ENCODE measurements at regions not wholly inside any gene's neighbourhood (a gene's known extent, or its start where the extent isn't known, plus 50 kb on each side); places are given as distances from the start of the nearest gene placed in this dataset.

DNA sequence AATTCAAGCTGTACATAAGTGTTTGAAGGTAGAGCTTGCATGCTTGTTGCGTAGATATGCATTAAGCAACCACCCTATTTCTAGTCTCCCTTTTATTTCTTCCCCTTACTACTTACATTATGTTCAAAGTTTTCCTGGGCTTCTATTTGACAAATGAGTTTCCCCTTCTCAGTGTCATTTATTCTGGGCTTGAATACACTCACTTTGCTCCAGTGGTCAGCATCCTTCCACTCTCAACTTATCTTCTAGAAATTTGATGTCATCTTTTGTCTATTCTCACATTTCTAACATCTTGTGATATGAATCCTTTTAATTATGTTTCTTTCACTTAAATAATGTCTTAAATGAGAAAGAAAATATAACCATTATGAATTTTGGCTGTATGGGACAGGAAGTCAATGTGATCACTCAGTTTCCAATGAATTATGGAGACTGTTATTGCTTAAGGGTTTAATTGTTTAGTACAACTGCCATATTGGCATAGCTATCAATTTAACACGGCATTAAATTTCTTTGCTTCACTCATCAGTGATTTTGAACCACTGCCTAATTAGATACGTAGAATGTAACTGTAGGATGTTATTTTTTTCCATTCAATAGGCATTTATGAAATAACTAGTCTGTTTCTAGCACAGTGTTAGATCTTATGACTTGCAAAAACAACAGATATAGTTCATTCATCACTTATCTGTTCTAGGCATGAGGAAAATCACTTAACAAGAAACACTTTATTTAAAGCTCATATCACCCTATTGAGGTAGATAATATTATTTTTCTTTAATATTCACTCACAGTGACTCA is 105.5 kb upstream of the CDH12 start:
- H3K4me3 Mint-ChIP-seq, result no peak overlapping the region
- ATAC-seq, result no peak

GRCh38 chr5:22947921-22948320 is 94.8 kb upstream of the CDH12 start:
- Mint-ChIP-seq H3K4me1 (ENCODE audit: low read depth in 2 of 2) (no peaks in the 10 kb centered on the region), H3K27ac (no peak overlapping the region), H3K27me3 (no peaks in the 10 kb centered on the region), H3K4me3 (no peak overlapping the region), H3K36me3 (no peaks in the 10 kb centered on the region), H3K9me3 (peaks cover 3% of the 10 kb centered on the region)
- ATAC-seq, result no peak
- DNase-seq (ENCODE audit: low spot score), result no peak

More for the DNA sequence above, 105.5 kb upstream of the CDH12 start:
- H3K27ac Mint-ChIP-seq, result no peak overlapping the region
- DNase-seq (ENCODE audit: low spot score), result no peak
- peaks cover 14% of the 10 kb centered on the region for H3K36me3 Mint-ChIP-seq
- H3K27me3 Mint-ChIP-seq, result no peaks in the 10 kb centered on the region
- H3K4me1 Mint-ChIP-seq (ENCODE audit: low read depth in 2 of 2), result no peaks in the 10 kb centered on the region
- H3K9me3 Mint-ChIP-seq, result peaks cover 17% of the 10 kb centered on the region

- ATAC-seq (no peak), DNase-seq (ENCODE audit: low spot score) (no peak)
- peaks cover 4% of the 10 kb centered on the region for H3K9me3 Mint-ChIP-seq
- H3K27me3 Mint-ChIP-seq, result no peaks in the 10 kb centered on the region
- H3K4me1 Mint-ChIP-seq (ENCODE audit: low read depth in 2 of 2), result no peaks in the 10 kb centered on the region
- H3K4me3 Mint-ChIP-seq, result no peak overlapping the region
- H3K27ac Mint-ChIP-seq, result no peak overlapping the region
- peaks cover under 1% of the 10 kb centered on the region for H3K36me3 Mint-ChIP-seq
Observed at GRCh38 chr5:22938362-22938761, 85.2 kb upstream of the CDH12 start.

DNA sequence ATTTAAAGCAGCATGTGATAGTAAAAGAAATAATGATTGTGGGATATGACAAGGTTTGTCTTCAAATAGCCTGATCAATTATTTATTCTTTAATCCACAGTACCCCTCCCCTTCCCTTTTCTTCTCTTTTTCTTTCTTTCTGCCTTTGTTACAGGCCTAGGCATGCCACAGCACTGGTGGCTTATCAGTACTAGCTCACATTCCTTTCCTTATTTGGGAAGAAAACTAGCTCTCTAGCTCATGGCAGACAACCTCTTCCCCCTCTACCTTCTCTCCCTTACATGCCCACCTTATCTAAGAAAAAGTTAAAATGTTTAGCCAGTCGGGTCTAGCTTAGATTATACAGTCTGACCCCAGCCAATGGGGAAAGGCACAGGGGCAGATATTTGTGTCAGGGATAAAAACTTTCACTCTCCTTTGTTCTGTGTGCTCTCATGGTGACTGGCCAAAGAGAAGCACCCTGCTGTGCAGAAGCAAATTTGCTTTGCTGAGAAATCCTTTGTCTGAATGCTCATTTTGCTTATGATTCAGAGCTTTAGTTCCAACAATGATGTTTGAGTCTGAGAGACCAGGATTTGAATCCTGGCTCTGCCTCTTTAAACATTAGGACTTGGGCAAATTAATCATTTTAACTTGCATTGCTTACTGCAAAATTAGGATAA is 75.8 kb upstream of the CDH12 start:
- DNase-seq (ENCODE audit: low spot score) (no peak), ATAC-seq (no peak)
- Mint-ChIP-seq H3K4me3 (no peak overlapping the region), H3K36me3 (peaks cover 11% of the 10 kb centered on the region), H3K27ac (no peak overlapping the region), H3K4me1 (ENCODE audit: low read depth in 2 of 2) (no peaks in the 10 kb centered on the region), H3K27me3 (no peaks in the 10 kb centered on the region), H3K9me3 (peaks cover 25% of the 10 kb centered on the region)

- H3K36me3 Mint-ChIP-seq, result peaks cover 6% of the 10 kb centered on the region
- H3K4me1 Mint-ChIP-seq (ENCODE audit: low read depth in 2 of 2), result no peaks in the 10 kb centered on the region
- H3K27me3 Mint-ChIP-seq, result no peaks in the 10 kb centered on the region
- DNase-seq (ENCODE audit: low spot score) (no peak), ATAC-seq (no peak)
- no peak overlapping the region for H3K4me3 Mint-ChIP-seq
- H3K9me3 Mint-ChIP-seq, result peaks cover 22% of the 10 kb centered on the region
- no peak overlapping the region for H3K27ac Mint-ChIP-seq
Observed at GRCh38 chr5:22926574-22926973, 73.4 kb upstream of the CDH12 start.

DNA sequence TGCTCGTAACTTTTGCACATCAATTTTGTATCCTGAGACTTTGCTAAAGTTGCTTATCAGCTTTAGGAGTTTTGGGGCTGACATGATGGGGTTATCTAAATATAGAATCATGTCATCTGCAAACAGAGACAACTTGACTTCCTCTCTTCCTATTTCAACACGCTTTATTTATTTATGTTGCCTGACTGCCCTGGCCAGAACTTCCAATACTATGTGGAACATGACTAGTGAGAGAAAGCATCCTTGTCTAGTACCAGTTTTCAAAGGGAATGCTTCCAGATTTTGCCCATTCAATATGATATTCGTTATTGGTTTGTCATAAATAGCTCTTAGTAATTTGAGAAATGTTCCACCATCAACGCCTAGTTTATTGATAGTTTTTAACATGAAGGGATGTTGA is 65.4 kb upstream of the CDH12 start:
- H3K27ac Mint-ChIP-seq, result no peak overlapping the region
- ATAC-seq, result no peak
- no peaks in the 10 kb centered on the region for H3K4me1 Mint-ChIP-seq (ENCODE audit: low read depth in 2 of 2)

GRCh38 chr5:22916393-22916792 is 63.2 kb upstream of the CDH12 start:
- no peak overlapping the region for H3K4me3 Mint-ChIP-seq
- no peak overlapping the region for H3K27ac Mint-ChIP-seq
- peaks cover 6% of the 10 kb centered on the region for H3K36me3 Mint-ChIP-seq
- DNase-seq (ENCODE audit: low spot score) (no peak), ATAC-seq (no peak)
- no peaks in the 10 kb centered on the region for H3K27me3 Mint-ChIP-seq
- H3K9me3 Mint-ChIP-seq, result peaks cover 23% of the 10 kb centered on the region
- H3K4me1 Mint-ChIP-seq (ENCODE audit: low read depth in 2 of 2), result no peaks in the 10 kb centered on the region

More for the DNA sequence above, 65.4 kb upstream of the CDH12 start:
- Mint-ChIP-seq H3K27me3 (no peaks in the 10 kb centered on the region), H3K36me3 (peaks cover 6% of the 10 kb centered on the region), H3K9me3 (peaks cover 27% of the 10 kb centered on the region), H3K4me3 (no peak overlapping the region)
- DNase-seq (ENCODE audit: low spot score), result no peak

DNA sequence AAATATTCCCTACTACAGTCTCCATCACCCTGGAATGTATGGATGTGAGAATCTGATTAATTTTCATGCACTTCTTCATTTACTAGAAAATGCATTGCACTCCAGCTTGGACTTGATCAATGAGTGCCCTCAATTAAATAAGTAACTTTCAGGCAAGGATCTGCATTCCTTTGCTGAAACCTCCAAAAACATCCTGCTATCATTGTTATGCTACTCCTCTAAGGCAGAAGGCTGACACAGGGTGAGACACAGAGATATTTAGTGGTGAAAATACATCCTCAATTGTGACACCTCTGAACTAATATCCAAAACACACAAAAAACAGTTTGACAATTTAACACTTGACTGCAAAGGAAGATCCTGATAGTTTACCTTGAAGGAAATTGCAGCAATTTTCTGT is 57.9 kb upstream of the CDH12 start:
- no peak for ATAC-seq
- no peak overlapping the region for H3K27ac Mint-ChIP-seq
- no peaks in the 10 kb centered on the region for H3K36me3 Mint-ChIP-seq
- peaks cover 4% of the 10 kb centered on the region for H3K9me3 Mint-ChIP-seq
- no peaks in the 10 kb centered on the region for H3K4me1 Mint-ChIP-seq (ENCODE audit: low read depth in 2 of 2)
- no peaks in the 10 kb centered on the region for H3K27me3 Mint-ChIP-seq
- H3K4me3 Mint-ChIP-seq, result no peak overlapping the region
- no peak for DNase-seq (ENCODE audit: low spot score)

- no peaks in the 10 kb centered on the region for H3K4me1 Mint-ChIP-seq (ENCODE audit: low read depth in 2 of 2)
- H3K27ac Mint-ChIP-seq, result no peak overlapping the region
- no peak for DNase-seq (ENCODE audit: low spot score)
- no peaks in the 10 kb centered on the region for H3K27me3 Mint-ChIP-seq
- H3K36me3 Mint-ChIP-seq, result no peaks in the 10 kb centered on the region
- H3K4me3 Mint-ChIP-seq, result no peak overlapping the region
- peaks cover 4% of the 10 kb centered on the region for H3K9me3 Mint-ChIP-seq
- ATAC-seq, result no peak
Observed at GRCh38 chr5:22910523-22910922, 57.4 kb upstream of the CDH12 start.

DNA sequence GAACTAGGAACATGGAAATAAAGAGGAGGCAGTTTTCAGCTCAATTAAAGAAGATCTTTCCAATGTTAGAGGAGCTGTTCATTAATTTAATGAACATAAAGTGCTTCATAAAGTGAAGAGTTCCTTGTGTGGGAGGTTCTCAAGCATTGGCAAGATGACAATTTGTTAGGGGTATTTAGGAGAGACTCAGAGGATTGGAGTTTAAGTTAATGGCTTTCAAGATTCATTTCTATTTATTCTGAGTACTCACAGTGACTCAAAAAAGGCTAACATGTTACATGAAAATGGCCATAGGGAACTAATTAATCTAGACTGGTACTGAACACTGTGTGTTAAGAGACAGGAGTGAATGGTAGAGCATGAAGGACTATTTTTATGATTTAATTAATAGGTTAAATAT is 55.4 kb upstream of the CDH12 start:
- ATAC-seq (no peak), DNase-seq (ENCODE audit: low spot score) (no peak)
- no peaks in the 10 kb centered on the region for H3K27me3 Mint-ChIP-seq
- no peaks in the 10 kb centered on the region for H3K36me3 Mint-ChIP-seq
- no peak overlapping the region for H3K4me3 Mint-ChIP-seq
- no peak overlapping the region for H3K27ac Mint-ChIP-seq
- peaks cover 7% of the 10 kb centered on the region for H3K9me3 Mint-ChIP-seq
- no peaks in the 10 kb centered on the region for H3K4me1 Mint-ChIP-seq (ENCODE audit: low read depth in 2 of 2)

GRCh38 chr5:22908129-22908528 is 55.0 kb upstream of the CDH12 start:
- Mint-ChIP-seq H3K36me3 (no peaks in the 10 kb centered on the region), H3K27me3 (no peaks in the 10 kb centered on the region), H3K27ac (no peak overlapping the region), H3K4me1 (ENCODE audit: low read depth in 2 of 2) (no peaks in the 10 kb centered on the region), H3K9me3 (peaks cover 5% of the 10 kb centered on the region), H3K4me3 (no peak overlapping the region)
- ATAC-seq (no peak), DNase-seq (ENCODE audit: low spot score) (no peak)

Data from natural killer cell treated with Interleukin-12 subunit alpha and Interleukin-12 subunit beta and Interleukin-15 and Interleukin-18, amount 100 ng/mL, for 72 hours (primary cell).